Peyer's patch (tissue), 4 donors: ENCODE measurements at regions not wholly inside any gene's neighbourhood (a gene's known extent, or its start where the extent isn't known, plus 50 kb on each side); places are given as distances from the start of the nearest gene placed in this dataset.

Experiments used
- POLR2A ChIP-seq, 2 donors: fragments of 450-650 bp; IDR thresholded peaks; one replicate each; pipeline ENCODE4 v1.5.1; 2017; ENCODE audit warnings: antibody characterized with exemption in 2 of 2, mild to moderate bottlenecking in 2 of 2, moderate library complexity in 2 of 2
- TF ChIP-seq, protein P1 (sequence below), 6 experiments: fragments of 450-650 bp in 4 of 6; fragments of 200-600 bp in 2 of 6; sonication (generic) in 1 of 6; IDR thresholded peaks; one replicate each; pipeline ENCODE4 v1.5.1; 2017 to 2019; ENCODE audit warnings: antibody characterized with exemption in 6 of 6, mild to moderate bottlenecking in 3 of 6, moderate library complexity in 1 of 6

- TF ChIP-seq, protein P1, sequence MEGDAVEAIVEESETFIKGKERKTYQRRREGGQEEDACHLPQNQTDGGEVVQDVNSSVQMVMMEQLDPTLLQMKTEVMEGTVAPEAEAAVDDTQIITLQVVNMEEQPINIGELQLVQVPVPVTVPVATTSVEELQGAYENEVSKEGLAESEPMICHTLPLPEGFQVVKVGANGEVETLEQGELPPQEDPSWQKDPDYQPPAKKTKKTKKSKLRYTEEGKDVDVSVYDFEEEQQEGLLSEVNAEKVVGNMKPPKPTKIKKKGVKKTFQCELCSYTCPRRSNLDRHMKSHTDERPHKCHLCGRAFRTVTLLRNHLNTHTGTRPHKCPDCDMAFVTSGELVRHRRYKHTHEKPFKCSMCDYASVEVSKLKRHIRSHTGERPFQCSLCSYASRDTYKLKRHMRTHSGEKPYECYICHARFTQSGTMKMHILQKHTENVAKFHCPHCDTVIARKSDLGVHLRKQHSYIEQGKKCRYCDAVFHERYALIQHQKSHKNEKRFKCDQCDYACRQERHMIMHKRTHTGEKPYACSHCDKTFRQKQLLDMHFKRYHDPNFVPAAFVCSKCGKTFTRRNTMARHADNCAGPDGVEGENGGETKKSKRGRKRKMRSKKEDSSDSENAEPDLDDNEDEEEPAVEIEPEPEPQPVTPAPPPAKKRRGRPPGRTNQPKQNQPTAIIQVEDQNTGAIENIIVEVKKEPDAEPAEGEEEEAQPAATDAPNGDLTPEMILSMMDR (IDR thresholded peaks at IDR 0.05): no peak
- no peak for TF ChIP-seq POLR2A (IDR thresholded peaks at IDR 0.05)
Measured at GRCh38 chr3:166405896-166406295, 568.7 kb upstream of the BCHE start.
